GM12873 (cell line): ENCODE measurements at regions not wholly inside any gene's neighbourhood (a gene's known extent, or its start where the extent isn't known, plus 50 kb on each side); places are given as distances from the start of the nearest gene placed in this dataset.

ENCODE experiments used
- CTCF ChIP-seq: IDR thresholded peaks from 2 replicates; pipeline ENCODE4 v1.5.1; 2012; ENCODE audit warnings: low read depth, mild to moderate bottlenecking, moderate library complexity, low read length, control low read depth; ENCODE audit not compliant: insufficient read depth; ENCODE audit errors: missing control alignments

DNA sequence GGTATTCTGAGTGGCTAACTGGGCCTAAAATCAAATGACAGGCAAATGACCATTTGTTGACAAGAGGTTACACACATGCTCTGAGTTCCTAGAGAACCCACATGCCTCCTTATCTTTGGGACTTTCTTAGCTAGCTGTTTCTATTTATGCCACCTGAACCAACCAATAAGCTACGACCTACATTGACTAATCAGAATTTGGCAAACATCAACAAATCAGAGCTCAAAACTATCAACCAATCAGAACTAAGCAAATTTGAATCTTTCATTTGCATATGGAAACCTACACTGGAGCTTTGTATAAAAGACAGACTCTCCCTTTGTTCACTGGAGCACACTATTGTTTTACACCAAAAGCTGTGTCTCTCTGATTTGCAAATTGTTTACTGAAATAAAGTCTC lies 192.0 kb downstream of the CXXC4 start:
- no peak for TF ChIP-seq CTCF

GRCh38 chr4:104294811-104295210 lies 199.9 kb downstream of the CXXC4 start:
- no peak for TF ChIP-seq CTCF

- TF ChIP-seq CTCF = no peak
These were observed 207.8 kb downstream of the CXXC4 start for GRCh38 chr4:104286867-104287266.

DNA sequence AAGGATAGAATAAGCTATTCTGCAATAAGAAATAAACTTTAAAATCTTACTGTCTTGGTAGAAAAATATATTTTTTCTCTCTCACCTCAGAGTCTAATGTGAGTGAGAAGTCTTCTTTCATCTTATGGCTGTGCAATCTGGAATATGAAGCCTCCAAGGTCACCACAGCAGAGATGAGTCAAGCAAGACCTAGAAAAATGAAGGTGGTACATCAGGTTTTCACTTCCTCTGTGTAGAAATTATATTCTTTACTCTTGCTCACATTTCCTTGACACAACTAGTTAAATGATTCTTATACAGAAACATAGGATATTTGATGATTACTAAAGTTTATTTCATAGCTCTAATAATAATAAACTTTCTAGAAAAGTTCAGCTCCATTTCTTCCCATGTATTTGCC lies 211.4 kb downstream of the CXXC4 start:
- TF ChIP-seq CTCF = no peak

- no peak for TF ChIP-seq CTCF
These were observed 214.9 kb downstream of the CXXC4 start for GRCh38 chr4:104279744-104280143.

- no peak for TF ChIP-seq CTCF
These were observed 221.7 kb downstream of the CXXC4 start for GRCh38 chr4:104272966-104273365.

GRCh38 chr4:104263100-104263499 lies 231.6 kb downstream of the CXXC4 start:
- TF ChIP-seq CTCF = no peak
